ENCODE measurements at regions not wholly inside any gene's neighbourhood (a gene's known extent, or its start where the extent isn't known, plus 50 kb on each side); places are given as distances from the start of the nearest gene placed in this dataset.

DNA sequence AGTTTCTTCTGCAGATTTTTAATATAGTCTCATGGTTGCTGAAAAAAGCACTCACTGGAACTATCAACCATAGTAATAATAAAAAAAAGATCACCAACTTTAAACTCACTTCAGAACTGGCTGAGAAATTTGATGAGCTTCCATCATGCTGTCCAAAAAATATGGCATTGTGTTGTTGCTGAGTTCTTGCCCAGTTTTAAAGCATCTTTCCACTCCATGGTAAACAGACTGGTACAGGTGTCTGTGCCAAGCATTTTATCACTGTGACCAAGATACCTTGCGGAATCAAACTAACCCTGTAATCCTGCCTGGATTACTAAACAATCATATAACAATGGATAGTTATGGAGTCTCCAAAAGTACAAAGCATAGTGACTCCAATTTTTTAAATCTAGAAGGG lies 360.3 kb upstream of the NOCT start:
- TF ChIP-seq TAF1 (IDR thresholded peaks at IDR 0.05; ENCODE audit: borderline replicate concordance, insufficient read depth, low read length) (no peak), REST (IDR thresholded peaks at IDR 0.05; ENCODE audit: insufficient read depth in 1 of 2, low read depth in 2 of 2, low read length in 2 of 2) (no peak), POLR2AphosphoS5 (IDR thresholded peaks at IDR 0.05; ENCODE audit: low read depth, low read length) (no peak), FOXP2 (optimal IDR thresholded peaks at IDR 0.05; ENCODE audit: borderline replicate concordance, extremely low read depth, extremely low read length, insufficient read depth) (no peak), SIN3A (IDR thresholded peaks at IDR 0.05; ENCODE audit: borderline replicate concordance, insufficient read depth, low read length) (no peak)

- TF ChIP-seq REST (IDR thresholded peaks at IDR 0.05; ENCODE audit: insufficient read depth in 1 of 2, low read depth in 2 of 2, low read length in 2 of 2) (no peak), FOXP2 (optimal IDR thresholded peaks at IDR 0.05; ENCODE audit: borderline replicate concordance, extremely low read depth, extremely low read length, insufficient read depth) (no peak), POLR2AphosphoS5 (IDR thresholded peaks at IDR 0.05; ENCODE audit: low read depth, low read length) (no peak), TAF1 (IDR thresholded peaks at IDR 0.05; ENCODE audit: borderline replicate concordance, insufficient read depth, low read length) (no peak), SIN3A (IDR thresholded peaks at IDR 0.05; ENCODE audit: borderline replicate concordance, insufficient read depth, low read length) (no peak)
Measured at GRCh38 chr4:138650929-138651448, 364.6 kb upstream of the NOCT start.

DNA sequence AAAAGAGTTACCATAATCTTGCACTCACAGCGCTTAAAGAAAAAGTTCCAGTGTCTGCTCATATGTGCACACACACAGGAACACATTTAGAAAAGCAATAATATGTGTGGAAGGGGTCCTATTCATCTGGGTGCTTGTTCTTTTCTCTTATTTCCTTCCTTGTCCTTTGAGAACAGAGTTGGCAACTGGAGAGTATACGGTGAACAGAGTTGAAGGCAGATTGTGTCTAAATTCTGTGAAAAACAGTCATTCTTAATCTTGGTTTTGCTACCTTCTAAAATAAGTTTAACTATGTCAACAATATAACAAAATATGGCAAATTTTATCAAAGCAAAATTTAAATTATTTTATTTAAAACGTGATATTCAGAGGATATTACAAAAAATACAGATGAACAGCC lies 365.1 kb upstream of the NOCT start:
- TF ChIP-seq POLR2AphosphoS5 (IDR thresholded peaks at IDR 0.05; ENCODE audit: low read depth, low read length): no peak
- no peak for TF ChIP-seq REST (IDR thresholded peaks at IDR 0.05; ENCODE audit: insufficient read depth in 1 of 2, low read depth in 2 of 2, low read length in 2 of 2)

DNA sequence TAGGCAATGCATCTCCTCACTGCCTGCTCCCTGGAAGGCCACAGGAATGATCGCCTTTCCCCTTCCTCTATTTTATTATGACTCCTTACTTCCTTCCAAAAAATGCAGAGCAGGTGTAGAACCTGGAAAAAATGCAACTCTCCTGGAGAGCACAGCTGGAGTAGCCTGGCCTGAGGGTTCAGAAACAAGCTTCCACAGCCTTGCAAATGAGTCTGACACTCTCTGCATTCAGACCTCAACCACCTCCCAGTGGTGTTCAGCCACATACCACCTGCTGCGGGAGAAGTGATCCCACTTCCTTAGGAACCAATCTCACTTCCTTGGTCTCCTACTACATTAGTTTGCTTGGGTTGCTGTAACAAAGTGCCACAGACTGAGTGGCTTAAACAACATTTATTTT lies 368.1 kb upstream of the NOCT start:
- TF ChIP-seq REST (IDR thresholded peaks at IDR 0.05; ENCODE audit: insufficient read depth in 1 of 2, low read depth in 2 of 2, low read length in 2 of 2): no peak
- no peak for TF ChIP-seq TAF1 (IDR thresholded peaks at IDR 0.05; ENCODE audit: borderline replicate concordance, insufficient read depth, low read length)
- no peak for TF ChIP-seq SIN3A (IDR thresholded peaks at IDR 0.05; ENCODE audit: borderline replicate concordance, insufficient read depth, low read length)
- TF ChIP-seq FOXP2 (optimal IDR thresholded peaks at IDR 0.05; ENCODE audit: borderline replicate concordance, extremely low read depth, extremely low read length, insufficient read depth): no peak
- no peak for TF ChIP-seq POLR2AphosphoS5 (IDR thresholded peaks at IDR 0.05; ENCODE audit: low read depth, low read length)

GRCh38 chr4:138646383-138646782 lies 369.2 kb upstream of the NOCT start:
- TF ChIP-seq REST (IDR thresholded peaks at IDR 0.05; ENCODE audit: insufficient read depth in 1 of 2, low read depth in 2 of 2, low read length in 2 of 2) (no peak), TAF1 (IDR thresholded peaks at IDR 0.05; ENCODE audit: borderline replicate concordance, insufficient read depth, low read length) (no peak)

Data from PFSK-1 (cell line).